HFF-Myc (cell line): ENCODE measurements at regions not wholly inside any gene's neighbourhood (a gene's known extent, or its start where the extent isn't known, plus 50 kb on each side); places are given as distances from the start of the nearest gene placed in this dataset.

Source experiments
- DNase-seq: peaks from one replicate; pipeline ENCODE4 v3.0.0-alpha.2; 2011; ENCODE audit warnings: low read depth; ENCODE audit errors: extremely low read depth
- H3K4me3 ChIP-seq: replicated peaks from 2 replicates; pipeline ENCODE4 v1.5.1; 2011; ENCODE audit warnings: low read depth, mild to moderate bottlenecking, control low read depth, low read length
- CTCF ChIP-seq: IDR thresholded peaks from 2 replicates; pipeline ENCODE4 v1.5.1; 2012; ENCODE audit warnings: mild to moderate bottlenecking, low read depth, low read length, control low read depth; ENCODE audit errors: missing control alignments

DNA sequence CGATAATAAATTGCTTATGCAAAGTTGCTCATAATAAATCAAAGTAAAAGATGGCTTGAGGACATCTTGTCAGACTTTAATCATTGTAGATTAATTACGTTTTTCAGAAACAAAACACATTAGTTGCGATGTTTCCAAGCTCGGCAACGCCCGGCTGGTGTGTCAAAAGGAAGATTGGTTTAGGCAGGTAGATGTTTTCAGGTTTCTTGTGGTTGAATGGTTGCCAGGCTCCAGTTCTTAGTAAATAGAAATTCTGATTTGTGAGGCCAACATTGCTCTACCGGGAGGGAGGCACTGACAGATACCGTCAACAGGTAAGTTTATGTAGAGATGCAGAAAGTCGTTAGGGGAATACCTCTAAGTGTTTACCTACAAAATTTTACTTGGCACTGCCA is 280.3 kb downstream of the NPR3 start:
- no peak for DNase-seq
- no peak for TF ChIP-seq CTCF
- H3K4me3 ChIP-seq: no peak overlapping the region

DNA sequence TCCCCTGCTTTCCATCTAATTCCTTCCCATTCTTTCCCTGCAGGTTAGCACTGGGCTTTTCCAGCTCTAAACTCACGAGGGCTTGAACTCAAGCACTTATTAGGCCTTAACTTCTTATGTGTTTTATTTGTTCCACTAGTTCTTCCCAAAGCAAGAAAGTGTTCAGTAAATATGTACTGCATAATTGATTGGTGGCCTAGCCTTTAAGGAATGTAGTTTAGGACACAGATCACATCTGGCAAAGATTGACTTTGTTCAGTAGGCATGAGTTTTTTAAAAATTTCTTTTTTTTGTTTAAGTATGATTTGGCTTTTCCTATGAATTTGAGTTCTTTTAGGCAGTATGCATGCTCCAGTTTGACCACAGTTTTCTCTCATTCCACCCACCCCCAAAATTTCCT is 285.2 kb downstream of the NPR3 start:
- H3K4me3 ChIP-seq: no peak overlapping the region
- no peak for TF ChIP-seq CTCF
- DNase-seq: no peak

DNA sequence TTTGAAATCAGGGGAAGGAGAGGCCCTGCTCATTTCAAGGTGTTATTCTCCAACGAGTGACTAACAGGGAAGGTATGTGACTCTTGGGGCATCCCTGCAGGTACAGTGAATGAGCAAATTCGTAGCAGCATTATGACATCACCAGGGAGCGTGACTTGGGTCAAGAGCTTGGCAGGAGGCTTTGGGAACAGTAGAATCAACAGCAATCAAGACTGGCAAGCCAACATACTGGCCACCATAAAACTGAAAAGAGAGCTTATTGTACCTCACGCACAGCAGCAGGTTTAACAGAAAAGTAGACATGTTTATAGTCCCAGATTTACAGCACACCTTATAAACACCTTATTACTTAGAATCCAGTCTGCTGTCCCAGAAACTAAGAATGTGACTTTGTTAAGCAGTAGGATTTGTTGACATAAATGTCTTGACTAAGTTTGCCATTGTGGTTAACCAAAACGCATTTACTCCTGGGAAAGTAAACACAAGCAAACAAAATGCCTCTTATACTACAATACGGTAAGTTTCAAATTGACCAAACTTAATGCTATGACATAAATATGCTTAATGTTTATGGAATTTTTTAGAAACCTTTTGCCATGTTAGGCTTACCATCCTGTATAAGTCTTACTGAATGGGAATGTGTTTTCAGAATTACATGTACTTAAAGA is 297.8 kb downstream of the NPR3 start:
- no peak for TF ChIP-seq CTCF
- no peak overlapping the region for H3K4me3 ChIP-seq
- no peak for DNase-seq

DNA sequence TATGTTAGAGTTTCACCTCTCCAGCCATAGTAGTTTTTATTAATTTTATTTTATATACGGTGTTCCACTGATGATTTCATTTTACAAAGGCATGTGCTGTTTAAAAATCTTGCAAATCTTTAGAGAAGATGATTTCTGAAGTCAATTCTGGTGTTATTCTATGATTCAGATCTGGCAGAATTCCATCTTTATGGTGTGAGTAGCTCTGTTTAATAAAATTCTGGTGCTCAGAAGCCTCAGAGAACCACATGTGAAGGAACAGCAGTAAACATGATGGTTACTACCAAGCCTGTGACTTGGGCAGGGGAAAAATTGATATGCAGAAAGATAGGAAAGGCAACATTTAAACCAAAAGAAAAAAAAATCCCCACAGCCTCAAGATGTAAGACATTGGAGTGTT is 299.7 kb downstream of the NPR3 start:
- no peak overlapping the region for H3K4me3 ChIP-seq
- no peak for TF ChIP-seq CTCF
- DNase-seq: no peak

DNA sequence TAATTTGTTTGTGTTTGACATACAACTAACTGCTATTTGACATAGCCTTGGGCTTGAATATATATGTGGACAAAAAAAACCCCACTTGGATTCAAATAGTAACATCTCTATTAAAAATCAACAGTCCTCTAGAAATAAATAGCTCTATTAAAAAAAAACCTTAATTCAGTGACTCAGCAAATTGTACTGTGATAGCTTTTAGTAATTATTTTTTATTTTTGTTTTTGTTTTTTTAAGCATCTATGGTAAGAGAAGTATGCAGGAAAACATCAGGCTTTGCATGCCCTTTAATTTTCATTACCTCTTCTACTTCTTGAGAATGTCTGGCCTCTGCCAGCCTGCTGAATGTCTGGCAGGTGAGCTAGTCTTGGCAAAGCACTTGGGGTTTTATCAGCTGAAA is 300.7 kb downstream of the NPR3 start:
- H3K4me3 ChIP-seq: no peak overlapping the region
- no peak for TF ChIP-seq CTCF
- no peak for DNase-seq

DNA sequence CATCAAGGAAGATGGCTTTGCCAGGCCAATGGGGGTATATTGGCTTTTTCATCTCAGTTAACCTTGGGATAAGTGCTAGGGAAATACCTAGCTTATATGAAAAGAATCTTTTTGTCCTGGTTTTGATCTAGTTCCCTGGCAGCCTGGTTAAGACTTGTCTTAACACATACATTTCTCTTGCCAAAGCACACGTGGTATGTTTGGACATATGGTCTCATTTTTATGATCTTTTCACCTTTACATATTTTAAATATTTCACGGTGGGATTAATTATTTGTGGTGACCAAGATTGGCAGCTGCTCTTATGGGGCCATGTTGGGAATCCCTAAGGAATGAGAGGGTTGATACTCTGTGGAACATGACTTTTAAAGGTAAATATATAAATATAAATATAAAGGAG is 312.5 kb downstream of the NPR3 start:
- TF ChIP-seq CTCF: no peak
- no peak overlapping the region for H3K4me3 ChIP-seq
- no peak for DNase-seq
